ENCODE measurements at regions not wholly inside any gene's neighbourhood (a gene's known extent, or its start where the extent isn't known, plus 50 kb on each side); places are given as distances from the start of the nearest gene placed in this dataset.
"Not testable (repeated sequence)": the region's sequence is repeated elsewhere in the genome, so short reads cannot be mapped to it uniquely, and the experiment has no call there.

GRCh38 chr3:64783200-64783599 lies 95.4 kb upstream of the ADAMTS9 start:
- no peaks in the 10 kb centered on the region for H3K36me3 ChIP-seq (replicated peaks)
- no peaks in the 10 kb centered on the region for H3K27me3 ChIP-seq (replicated peaks)
- no peak for TF ChIP-seq CTCF (IDR thresholded peaks at IDR 0.05; ENCODE audit: low read depth, low read length, missing control alignments)
- in situ Hi-C loops (cut with HindIII; ENCODE audit: low pct_ligation_motif_present, low sequenced_read_pairs): no loop called here
- H3K27ac ChIP-seq: no peak overlapping the region
- DNase-seq: no peak
- H3K4me3 ChIP-seq (ENCODE audit: low read depth, low read length): no peak overlapping the region

DNA sequence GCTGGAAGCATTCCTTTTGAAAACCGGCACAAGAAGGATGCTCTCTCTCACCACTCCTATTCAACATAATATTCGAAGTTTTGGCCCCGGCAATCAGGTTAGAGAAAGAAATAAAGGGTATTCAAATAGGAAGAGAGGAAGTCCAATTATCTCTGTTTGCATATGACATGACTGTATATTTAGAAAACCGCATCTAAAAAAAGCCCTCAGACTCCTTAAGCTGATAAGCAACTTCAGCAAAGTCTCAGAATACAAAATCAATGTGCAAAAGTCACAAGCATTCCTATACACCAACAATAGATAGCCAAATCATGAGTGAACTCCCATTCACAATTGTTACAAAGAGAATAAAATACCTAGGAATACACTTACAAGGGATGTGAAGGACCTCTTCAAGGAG lies 93.1 kb upstream of the ADAMTS9 start:
- H3K36me3 ChIP-seq (replicated peaks); in situ Hi-C loops (cut with HindIII; ENCODE audit: low pct_ligation_motif_present, low sequenced_read_pairs); DNase-seq; H3K27me3 ChIP-seq (replicated peaks); H3K27ac ChIP-seq; H3K4me3 ChIP-seq (ENCODE audit: low read depth, low read length): not testable (repeated sequence)

DNA sequence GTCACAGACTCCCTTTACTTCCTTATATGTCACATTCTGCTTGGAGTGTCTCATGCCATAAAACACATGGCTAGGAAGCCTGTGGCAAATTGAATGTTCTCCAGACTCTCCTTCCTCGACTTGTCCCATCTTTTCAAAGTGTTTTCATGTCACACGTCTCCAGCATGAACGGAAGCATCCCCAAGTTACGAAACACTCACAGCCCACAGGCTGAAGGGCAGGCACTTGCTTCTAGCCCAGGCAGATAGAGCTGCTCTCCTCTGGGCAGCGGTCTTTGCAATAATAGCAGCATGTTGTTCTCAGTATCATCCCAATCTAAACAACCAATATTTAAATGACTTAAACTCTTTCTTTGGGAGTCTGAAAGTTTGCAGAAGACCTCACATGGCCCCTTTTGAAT lies 85.3 kb upstream of the ADAMTS9 start:
- H3K4me3 ChIP-seq (ENCODE audit: low read depth, low read length): no peak overlapping the region
- in situ Hi-C loops (cut with HindIII; ENCODE audit: low pct_ligation_motif_present, low sequenced_read_pairs): no loop called here
- DNase-seq: no peak
- H3K27me3 ChIP-seq (replicated peaks): no peaks in the 10 kb centered on the region
- H3K36me3 ChIP-seq (replicated peaks): no peaks in the 10 kb centered on the region
- no peak overlapping the region for H3K27ac ChIP-seq
- no peak for TF ChIP-seq CTCF (IDR thresholded peaks at IDR 0.05; ENCODE audit: low read depth, low read length, missing control alignments)

- in situ Hi-C loops (cut with HindIII; ENCODE audit: low pct_ligation_motif_present, low sequenced_read_pairs): no loop called here
- no peaks in the 10 kb centered on the region for H3K27me3 ChIP-seq (replicated peaks)
- H3K4me3 ChIP-seq (ENCODE audit: low read depth, low read length): no peak overlapping the region
- no peak for DNase-seq
- no peak overlapping the region for H3K27ac ChIP-seq
- no peak for TF ChIP-seq CTCF (IDR thresholded peaks at IDR 0.05; ENCODE audit: low read depth, low read length, missing control alignments)
- no peaks in the 10 kb centered on the region for H3K36me3 ChIP-seq (replicated peaks)
Observed at GRCh38 chr3:64766440-64766839, 78.6 kb upstream of the ADAMTS9 start.

DNA sequence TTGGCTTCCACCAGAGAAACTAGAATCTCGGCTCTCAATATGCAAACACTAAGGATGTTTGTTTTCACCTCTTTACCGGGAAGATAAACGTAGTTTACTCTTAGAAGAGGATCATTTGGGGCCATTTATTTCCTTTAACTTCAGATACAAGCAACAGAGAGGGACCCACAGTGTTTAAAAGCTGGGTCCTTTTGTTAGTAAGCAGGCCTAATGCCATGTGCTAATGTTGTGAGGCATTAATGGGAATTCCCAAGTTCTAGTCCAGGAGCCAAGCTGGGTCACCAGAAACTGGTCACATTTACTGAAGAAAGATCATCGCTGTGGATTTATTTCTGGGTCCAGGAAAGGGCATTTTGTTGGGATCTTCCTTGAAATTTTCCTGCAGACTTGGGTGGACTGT lies 78.1 kb upstream of the ADAMTS9 start:
- TF ChIP-seq CTCF (IDR thresholded peaks at IDR 0.05; ENCODE audit: low read depth, low read length, missing control alignments): no peak
- in situ Hi-C loops (cut with HindIII; ENCODE audit: low pct_ligation_motif_present, low sequenced_read_pairs): no loop called here
- Histone ChIP-seq H3K36me3 (replicated peaks) (no peaks in the 10 kb centered on the region), H3K27me3 (replicated peaks) (no peaks in the 10 kb centered on the region), H3K27ac (no peak overlapping the region), H3K4me3 (ENCODE audit: low read depth, low read length) (no peak overlapping the region)
- no peak for DNase-seq

GRCh38 chr3:64764386-64764929 lies 76.7 kb upstream of the ADAMTS9 start:
- in situ Hi-C loops (cut with HindIII; ENCODE audit: low pct_ligation_motif_present, low sequenced_read_pairs): no loop called here
- no peak overlapping the region for H3K27ac ChIP-seq
- no peak for TF ChIP-seq CTCF (IDR thresholded peaks at IDR 0.05; ENCODE audit: low read depth, low read length, missing control alignments)
- H3K36me3 ChIP-seq (replicated peaks): no peaks in the 10 kb centered on the region
- no peak overlapping the region for H3K4me3 ChIP-seq (ENCODE audit: low read depth, low read length)
- no peak for DNase-seq
- no peaks in the 10 kb centered on the region for H3K27me3 ChIP-seq (replicated peaks)

Data from brain microvascular endothelial cell (primary cell).